NCI-H146 treated with DMSO at 0.1 percent for 48 hours (cell line): ENCODE measurements at regions not wholly inside any gene's neighbourhood (a gene's known extent, or its start where the extent isn't known, plus 50 kb on each side); places are given as distances from the start of the nearest gene placed in this dataset.
"Not testable (repeated sequence)": the region's sequence is repeated elsewhere in the genome, so short reads cannot be mapped to it uniquely, and the experiment has no call there.

Experiments
- DNase-seq: peaks from one replicate; lab custom pipeline; 2025; ENCODE audit not compliant: unreplicated experiment; lab: John Stamatoyannopoulos, UW

DNA sequence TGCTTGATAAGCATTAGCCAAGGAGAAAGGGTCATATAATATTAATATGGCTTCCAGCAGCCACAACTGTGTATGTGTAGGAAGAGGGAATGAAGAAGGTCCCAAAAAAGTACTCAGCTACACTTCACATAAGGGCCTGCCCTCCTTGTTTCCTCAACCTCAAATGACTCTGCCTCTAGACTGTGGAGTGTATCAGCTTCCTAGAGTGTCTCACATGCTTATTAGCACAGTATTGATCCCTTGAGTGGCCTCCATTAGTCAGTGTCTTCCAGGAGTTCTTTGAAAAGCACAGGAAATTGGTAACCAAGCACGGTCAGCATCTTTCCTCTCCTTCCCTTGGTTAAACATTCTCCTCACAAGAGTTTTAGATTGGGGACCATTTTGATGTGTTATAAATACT, 190.4 kb upstream of the ATP10B start:
- no peak for DNase-seq

DNA sequence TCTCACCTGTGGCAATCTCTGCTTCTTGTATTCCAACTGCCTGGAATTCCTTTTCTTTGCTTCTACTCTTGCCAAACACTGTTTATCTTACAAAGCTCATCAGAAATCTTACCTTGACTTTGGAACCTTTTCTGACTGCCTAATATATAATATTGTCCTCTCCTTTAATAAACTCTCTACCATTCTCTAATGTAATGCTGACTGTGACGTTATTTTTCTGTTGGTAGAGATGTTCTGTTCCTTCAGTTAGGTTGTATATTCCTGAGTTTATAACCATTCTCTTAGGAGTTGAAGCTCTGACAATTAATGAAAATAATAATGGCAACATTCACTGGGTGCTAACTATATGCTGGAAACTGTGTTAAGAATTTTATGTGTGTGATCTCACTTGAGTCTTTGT, 188.8 kb upstream of the ATP10B start:
- DNase-seq, result no peak

DNA sequence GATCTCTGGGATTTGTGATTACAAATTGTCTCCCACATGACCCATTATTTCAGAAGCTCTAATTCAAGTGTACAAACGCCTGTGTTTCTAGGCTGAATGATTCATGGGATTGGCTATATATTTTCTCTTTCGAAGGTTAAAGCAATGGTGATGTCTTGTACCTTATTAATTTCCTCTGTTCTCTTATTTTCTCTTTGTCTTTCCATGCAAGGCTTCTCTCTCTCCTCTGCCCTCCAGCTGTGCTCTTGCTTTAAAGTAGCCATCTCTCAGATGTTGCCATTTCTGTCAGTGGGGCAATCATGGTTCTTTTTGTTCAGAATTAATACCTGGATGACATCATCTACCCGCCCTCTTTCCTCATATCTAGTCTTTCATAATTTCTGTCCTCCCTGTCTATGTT, 184.3 kb upstream of the ATP10B start:
- DNase-seq, result no peak

- DNase-seq, result no peak
These were observed 182.4 kb upstream of the ATP10B start for GRCh38 chr5:161034451-161034850.

- DNase-seq, result no peak
These were observed 178.2 kb upstream of the ATP10B start for GRCh38 chr5:161030229-161030628.

DNA sequence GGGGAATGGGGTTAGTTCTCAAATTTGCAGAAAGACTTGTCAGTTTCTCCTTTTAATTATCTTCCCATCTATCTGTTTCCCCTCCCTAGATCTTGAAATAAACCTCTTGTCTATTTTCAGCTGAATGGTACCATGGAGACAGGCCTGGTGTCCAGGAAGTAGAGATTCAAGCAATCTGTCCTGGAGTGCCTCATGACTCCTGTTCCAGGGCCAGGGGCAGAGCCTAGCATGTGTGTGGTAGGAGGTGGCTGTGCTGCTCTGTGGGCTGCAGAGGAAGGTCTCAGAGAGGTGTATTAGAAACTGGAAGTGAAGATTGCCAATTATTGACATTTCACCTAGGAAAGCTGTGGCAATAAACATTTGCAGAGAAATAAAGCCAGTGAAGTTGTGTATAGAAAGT, 175.8 kb upstream of the ATP10B start:
- DNase-seq, result no peak

DNA sequence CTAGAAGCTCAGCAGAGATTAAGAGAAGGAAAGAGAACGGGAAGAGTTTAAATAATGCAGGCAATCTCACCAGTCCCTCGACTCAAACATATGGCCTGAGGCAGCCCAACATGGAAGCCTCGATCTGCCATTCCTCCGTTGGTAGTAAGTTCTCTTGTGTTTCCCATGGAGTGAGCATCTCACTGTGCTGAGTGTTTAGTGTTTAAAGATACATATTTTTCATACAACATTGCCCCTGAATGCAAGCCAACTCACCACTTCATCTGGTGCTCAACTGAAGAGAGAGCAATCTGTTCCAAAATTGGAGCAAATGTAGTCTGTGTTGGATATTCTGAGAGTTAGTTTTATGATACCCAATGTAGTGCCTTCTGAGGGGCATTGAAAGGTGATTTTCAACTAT, 171.5 kb upstream of the ATP10B start:
- DNase-seq, result no peak

DNA sequence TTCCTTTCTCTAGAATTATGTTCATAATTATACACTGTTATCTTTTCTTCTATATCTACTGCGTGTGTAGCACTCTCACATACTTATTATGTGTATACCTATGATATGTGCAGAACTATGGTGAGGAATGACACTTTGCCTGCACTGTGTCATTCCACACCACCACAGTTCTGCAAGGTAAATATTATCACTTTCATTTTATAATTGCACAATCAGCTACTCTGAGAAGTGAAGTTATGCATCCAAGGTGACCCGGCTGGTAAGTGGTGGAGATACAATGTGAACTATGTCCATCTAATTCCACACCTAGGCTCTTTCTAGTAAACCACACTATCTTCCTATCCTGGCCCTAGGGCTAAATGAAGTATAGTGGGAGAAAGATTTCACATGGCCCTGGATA, 170.1 kb upstream of the ATP10B start:
- DNase-seq, result no peak

GRCh38 chr5:161009817-161010216, 157.8 kb upstream of the ATP10B start:
- DNase-seq, result no peak

DNA sequence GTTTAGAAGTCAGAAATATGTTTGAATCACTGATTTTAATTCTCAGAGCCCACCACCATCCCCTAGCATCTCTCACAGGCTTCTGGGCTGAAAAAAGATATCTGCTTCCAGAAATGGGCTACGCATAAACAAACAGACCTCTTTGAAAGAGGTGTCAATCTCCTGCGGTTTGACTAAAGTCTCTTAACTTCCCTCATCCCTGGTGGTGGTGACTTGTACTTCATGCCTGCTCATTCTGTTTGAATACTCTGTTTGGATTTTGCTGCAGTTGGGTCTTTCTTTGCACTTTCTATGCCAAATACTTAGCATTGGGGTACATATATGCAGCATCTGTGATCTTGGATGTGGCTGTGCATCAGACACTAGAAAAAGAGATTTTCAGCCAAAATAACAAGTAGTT, 157.2 kb upstream of the ATP10B start:
- no peak for DNase-seq

DNA sequence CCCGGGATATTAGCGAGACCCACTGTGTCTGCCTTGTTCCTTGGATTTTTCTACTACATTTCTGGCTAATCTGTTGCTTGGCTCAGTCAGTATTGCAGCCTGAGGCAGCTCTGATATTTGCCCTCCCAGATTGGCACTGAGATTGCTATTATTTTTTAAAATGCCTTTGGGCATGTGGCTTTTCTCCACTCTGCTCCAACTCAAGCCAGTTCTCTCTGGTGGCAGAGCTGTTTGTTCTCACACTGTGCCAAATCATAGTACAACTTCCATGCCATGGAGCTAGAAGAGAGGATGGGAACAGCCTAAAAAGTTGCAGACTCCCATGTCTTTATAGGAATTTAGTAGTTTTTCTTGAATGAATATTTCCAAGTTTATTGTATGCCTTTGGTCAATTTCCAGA, 155.9 kb upstream of the ATP10B start:
- DNase-seq, result no peak

- DNase-seq, result peak; percentile 4
These were observed 150.6 kb upstream of the ATP10B start for GRCh38 chr5:161002571-161003074.

- no peak for DNase-seq
These were observed 149.6 kb upstream of the ATP10B start for GRCh38 chr5:161001604-161002003.

GRCh38 chr5:161001142-161001541, 149.1 kb upstream of the ATP10B start:
- DNase-seq, result not testable (repeated sequence)

- DNase-seq, result no peak
These were observed 139.2 kb upstream of the ATP10B start for GRCh38 chr5:160991205-160991604.

GRCh38 chr5:160979385-160979784, 127.4 kb upstream of the ATP10B start:
- DNase-seq, result no peak

DNA sequence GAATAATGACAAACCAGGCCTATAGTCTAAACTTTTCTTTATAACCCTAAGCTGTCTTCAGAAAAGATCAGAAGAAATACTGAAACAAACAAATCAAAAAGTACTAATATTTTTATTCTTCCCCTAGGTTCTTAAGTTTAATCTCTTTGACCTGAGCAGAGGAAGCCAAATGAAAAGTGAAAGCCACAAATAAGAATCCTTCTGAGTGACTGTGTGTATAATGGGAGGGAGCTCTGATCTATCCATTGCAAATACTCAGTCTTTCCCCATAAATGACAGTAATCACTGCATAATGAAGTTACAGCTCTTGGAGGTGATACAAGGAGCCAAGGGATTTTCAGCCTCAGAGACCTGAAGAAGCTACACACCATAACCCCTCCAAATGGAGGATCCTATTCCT, 126.9 kb upstream of the ATP10B start:
- DNase-seq, result no peak

DNA sequence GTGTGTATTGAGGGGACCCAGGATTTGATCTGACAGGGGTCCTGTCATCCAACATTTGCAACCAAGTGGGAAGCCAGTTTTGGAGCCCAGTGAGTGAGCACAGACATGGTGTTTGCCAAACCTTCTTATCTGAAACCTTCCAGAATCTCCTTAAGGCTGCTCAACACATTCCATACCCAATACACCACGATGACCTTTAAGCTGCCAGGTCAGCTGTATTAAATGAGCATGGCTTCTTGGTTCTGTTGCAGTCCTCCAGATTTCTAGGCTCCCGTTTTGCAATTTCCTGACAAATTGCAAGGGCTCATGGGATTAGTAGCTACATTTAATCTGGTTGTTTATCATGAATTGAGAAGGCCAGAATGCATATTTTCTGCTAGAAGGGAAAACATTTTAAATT, 124.2 kb upstream of the ATP10B start:
- DNase-seq, result no peak

DNA sequence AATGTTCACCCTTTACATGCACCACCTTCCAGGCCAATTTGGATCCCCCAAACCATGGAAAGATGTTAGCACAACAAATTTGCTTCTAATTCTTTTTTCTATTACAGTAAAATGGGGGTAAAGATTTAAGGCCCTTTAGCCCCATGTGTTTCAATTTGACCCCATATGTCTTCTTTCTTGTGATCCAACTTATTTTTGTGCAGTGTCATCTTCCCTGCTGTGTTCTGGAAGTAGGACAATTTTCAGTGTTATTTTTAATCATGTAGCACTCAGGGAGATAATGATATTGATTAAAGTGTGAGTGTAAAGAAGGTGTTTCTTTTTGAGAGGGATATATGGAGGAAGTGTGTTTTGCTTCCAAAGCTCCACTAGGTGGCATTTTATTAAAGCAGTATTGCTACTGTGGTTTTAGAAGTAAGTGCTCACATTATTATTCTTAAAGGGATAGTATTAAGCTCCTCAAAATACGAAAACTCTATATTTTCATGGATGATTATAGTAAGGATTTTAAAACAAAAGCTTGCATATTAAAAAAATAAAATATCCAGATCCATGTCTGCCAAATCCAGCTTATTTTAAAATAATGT, 118.7 kb upstream of the ATP10B start:
- DNase-seq, result no peak

GRCh38 chr5:160969645-160970044, 117.6 kb upstream of the ATP10B start:
- no peak for DNase-seq

- no peak for DNase-seq
These were observed 116.5 kb upstream of the ATP10B start for GRCh38 chr5:160968480-160968879.

- no peak for DNase-seq
These were observed 114.9 kb upstream of the ATP10B start for GRCh38 chr5:160966921-160967320.

GRCh38 chr5:160961761-160962160, 109.8 kb upstream of the ATP10B start:
- DNase-seq, result no peak

GRCh38 chr5:160961038-160961437, 109.0 kb upstream of the ATP10B start:
- DNase-seq, result no peak
